ENCODE measurements at regions not wholly inside any gene's neighbourhood (a gene's known extent, or its start where the extent isn't known, plus 50 kb on each side); places are given as distances from the start of the nearest gene placed in this dataset.
A peak's percentile ranks its signal among the peaks of the same experiment; 100 is the strongest.
"Not testable (repeated sequence)": the region's sequence is repeated elsewhere in the genome, so short reads cannot be mapped to it uniquely, and the experiment has no call there.

DNA sequence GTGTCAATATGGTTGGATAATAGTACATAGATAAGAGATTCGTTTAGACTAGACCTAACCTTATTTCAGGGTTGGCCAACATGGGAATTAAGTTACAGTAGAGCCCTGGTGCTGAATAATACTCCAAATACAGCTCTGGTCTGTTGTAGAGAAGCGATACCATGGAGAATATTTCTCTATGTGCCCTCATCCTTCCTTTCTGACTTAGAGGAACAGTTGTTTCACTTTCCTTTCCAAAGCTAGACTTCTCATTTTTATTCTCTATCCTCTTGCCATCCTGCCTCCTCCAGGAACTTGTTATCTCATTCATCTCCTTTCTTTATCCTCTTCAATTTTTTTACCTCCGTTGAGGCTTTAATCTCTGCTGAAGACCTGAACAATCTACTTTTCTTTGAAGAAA is 68.9 kb downstream of the EDN1 start:
- peaks cover 8 to 69% (median 37%) of the 10 kb centered on the region in 6 donors for H3K4me1 ChIP-seq
- H3K27me3 ChIP-seq (replicated peaks in 1 of 7), result no peaks in the 10 kb centered on the region
- no peak overlapping the region for H3K4me3 ChIP-seq
- intact Hi-C loops (cut with DNase I; ENCODE audit: low total_unique reads), result no loop called here
- no peaks in the 10 kb centered on the region for H3K36me3 ChIP-seq
- H3K9me3 ChIP-seq, result no peaks in the 10 kb centered on the region
- no peak for DNase-seq
- WGBS, 5 donors, result 46 to 50% (median 47%) methylated on average over 3 of the region's 3 CpGs
- no peak for TF ChIP-seq POLR2A (IDR thresholded peaks at IDR 0.05)
- TF ChIP-seq, protein P1, sequence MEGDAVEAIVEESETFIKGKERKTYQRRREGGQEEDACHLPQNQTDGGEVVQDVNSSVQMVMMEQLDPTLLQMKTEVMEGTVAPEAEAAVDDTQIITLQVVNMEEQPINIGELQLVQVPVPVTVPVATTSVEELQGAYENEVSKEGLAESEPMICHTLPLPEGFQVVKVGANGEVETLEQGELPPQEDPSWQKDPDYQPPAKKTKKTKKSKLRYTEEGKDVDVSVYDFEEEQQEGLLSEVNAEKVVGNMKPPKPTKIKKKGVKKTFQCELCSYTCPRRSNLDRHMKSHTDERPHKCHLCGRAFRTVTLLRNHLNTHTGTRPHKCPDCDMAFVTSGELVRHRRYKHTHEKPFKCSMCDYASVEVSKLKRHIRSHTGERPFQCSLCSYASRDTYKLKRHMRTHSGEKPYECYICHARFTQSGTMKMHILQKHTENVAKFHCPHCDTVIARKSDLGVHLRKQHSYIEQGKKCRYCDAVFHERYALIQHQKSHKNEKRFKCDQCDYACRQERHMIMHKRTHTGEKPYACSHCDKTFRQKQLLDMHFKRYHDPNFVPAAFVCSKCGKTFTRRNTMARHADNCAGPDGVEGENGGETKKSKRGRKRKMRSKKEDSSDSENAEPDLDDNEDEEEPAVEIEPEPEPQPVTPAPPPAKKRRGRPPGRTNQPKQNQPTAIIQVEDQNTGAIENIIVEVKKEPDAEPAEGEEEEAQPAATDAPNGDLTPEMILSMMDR (IDR thresholded peaks at IDR 0.05 in 8 of 11, conservative IDR thresholded peaks at IDR 0.05 in 3 of 11), result no peak
- TF ChIP-seq POLR2AphosphoS5 (IDR thresholded peaks at IDR 0.05), result no peak
- no peak overlapping the region for H3K27ac ChIP-seq

DNA sequence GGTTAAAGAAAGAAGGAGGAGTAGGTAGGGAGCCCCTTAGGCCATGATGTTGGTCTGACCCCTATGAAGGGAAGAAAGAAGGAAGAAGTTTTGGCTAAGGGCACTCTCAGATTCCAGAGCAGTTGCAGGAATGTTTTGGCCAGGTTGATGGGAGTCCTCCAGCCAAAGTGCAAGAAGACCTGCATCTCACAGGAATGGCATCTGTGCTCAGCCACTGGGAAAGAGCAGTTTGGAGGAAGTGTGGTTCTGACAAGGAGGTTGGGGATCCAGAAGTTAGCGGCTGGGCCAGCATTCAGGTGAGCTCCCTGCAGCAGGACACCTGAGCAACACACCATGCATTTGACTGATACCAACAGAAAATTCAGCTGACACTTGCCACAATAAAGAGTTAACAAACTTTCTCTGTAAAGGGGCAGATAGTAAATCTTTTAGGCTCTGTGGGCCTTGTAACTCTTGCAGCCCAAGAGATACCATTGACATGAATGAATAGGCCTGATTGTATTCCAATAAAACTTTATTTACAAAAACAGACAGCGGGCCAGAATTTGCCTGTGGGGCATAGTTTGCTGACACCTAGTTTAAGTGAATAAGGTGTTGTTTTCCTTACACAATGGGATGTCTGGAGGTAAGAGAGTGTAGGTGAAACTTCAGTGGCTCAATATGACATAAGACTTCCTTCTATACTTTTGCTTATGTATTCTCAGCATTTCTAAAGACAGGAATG is 71.0 kb downstream of the EDN1 start:
- H3K4me1 ChIP-seq, result peaks cover 8 to 64% (median 37%) of the 10 kb centered on the region in 6 donors
- H3K36me3 ChIP-seq, result no peaks in the 10 kb centered on the region
- H3K4me3 ChIP-seq, result no peak overlapping the region
- TF ChIP-seq, protein P1 (IDR thresholded peaks at IDR 0.05 in 8 of 11, conservative IDR thresholded peaks at IDR 0.05 in 3 of 11), result no peak
- TF ChIP-seq POLR2AphosphoS5 (IDR thresholded peaks at IDR 0.05) (no peak), POLR2A (IDR thresholded peaks at IDR 0.05) (no peak)
- 90 to 98% (median 96%) methylated on average over 2 of the region's 2 CpGs for WGBS, 5 donors
- intact Hi-C loops (cut with DNase I; ENCODE audit: low total_unique reads), result no loop called here
- H3K9me3 ChIP-seq, result no peaks in the 10 kb centered on the region
- DNase-seq, result no peak
- no peak overlapping the region for H3K27ac ChIP-seq
- no peaks in the 10 kb centered on the region for H3K27me3 ChIP-seq (replicated peaks in 1 of 7)

DNA sequence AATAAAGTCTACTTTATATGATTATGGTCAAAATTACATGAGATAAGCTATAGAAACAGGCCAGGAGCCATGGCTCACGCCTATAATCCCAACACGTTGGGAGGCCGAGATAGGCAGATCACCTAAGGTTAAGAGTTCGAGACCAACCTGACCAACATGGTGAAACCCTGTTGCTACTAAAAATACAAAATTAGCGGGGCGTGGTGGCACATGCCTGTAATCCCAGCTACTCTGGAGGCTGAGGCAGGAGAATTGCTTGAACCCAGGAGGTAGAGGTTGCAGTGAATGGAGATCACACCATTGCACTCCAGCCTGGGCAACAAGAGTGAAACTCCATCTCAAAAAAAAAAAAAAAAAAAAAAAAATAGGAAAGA is 73.1 kb downstream of the EDN1 start:
- peaks cover 8 to 52% (median 29%) of the 10 kb centered on the region in 6 donors for H3K4me1 ChIP-seq
- intact Hi-C loops (cut with DNase I; ENCODE audit: low total_unique reads); DNase-seq; H3K36me3 ChIP-seq; H3K4me3 ChIP-seq; H3K9me3 ChIP-seq; H3K27me3 ChIP-seq (replicated peaks in 1 of 7): not testable (repeated sequence)
- WGBS, 5 donors, result 76 to 87% (median 86%) methylated on average over 6 of the region's 6 CpGs
- H3K27ac ChIP-seq, result peak overlapping the region in 7 of 8 donors; percentile 8 to 72 (median 58)

DNA sequence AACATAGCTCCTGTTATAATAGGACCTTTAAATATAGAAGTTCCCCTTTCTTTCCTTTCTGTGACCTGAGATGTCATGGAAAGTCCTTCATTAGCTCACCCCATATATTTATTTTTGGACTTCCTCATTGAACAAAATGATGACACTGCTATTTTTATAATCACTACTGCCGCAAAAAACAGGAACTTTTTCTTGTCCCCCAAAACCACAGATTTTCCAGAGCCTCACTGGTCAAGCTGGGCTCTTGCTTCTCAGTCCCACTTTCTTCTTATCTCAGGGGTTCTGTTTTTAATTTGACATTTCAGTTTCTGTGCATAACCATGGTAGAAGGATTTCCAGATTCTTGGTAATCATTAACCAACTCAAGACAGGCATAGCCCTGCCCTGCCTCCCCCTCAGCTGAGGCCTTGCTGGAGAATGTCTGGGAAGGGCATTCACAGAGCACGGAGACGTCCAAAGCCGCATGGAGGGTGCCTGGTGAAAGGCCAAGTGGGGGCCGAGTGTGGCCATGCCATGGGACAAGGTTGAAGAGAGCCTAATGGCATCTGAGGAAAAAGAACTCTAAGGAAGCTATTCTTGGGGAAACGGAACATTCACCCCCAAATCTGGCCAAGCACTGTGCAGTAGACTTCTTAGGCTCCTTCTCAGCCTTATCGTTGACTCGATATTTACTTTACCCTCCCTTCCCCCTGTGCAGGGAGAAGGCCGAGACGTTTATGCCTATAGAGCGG is 73.7 kb downstream of the EDN1 start:
- peak overlapping the region in 7 of 8 donors; percentile 10 to 72 (median 64) for H3K27ac ChIP-seq
- intact Hi-C loops (cut with DNase I; ENCODE audit: low total_unique reads), result no loop called here

More for the DNA sequence above, 73.7 kb downstream of the EDN1 start:
- Histone ChIP-seq H3K4me3 (no peak overlapping the region), H3K27me3 (replicated peaks in 1 of 7) (no peaks in the 10 kb centered on the region), H3K4me1 (peaks cover 8 to 46% (median 25%) of the 10 kb centered on the region in 6 donors), H3K36me3 (no peaks in the 10 kb centered on the region), H3K9me3 (no peaks in the 10 kb centered on the region)
- TF ChIP-seq, protein P1 (IDR thresholded peaks at IDR 0.05 in 8 of 11, conservative IDR thresholded peaks at IDR 0.05 in 3 of 11), result no peak
- peak in 1 of 3 donors; percentile 10 for TF ChIP-seq POLR2AphosphoS5 (IDR thresholded peaks at IDR 0.05)
- DNase-seq, result peak; percentile 78
- 78 to 84% (median 81%) methylated on average over 11 of the region's 11 CpGs for WGBS, 5 donors

Data from spleen (tissue), 11 donors.